ENCODE measurements at regions not wholly inside any gene's neighbourhood (a gene's known extent, or its start where the extent isn't known, plus 50 kb on each side); places are given as distances from the start of the nearest gene placed in this dataset.

- Histone ChIP-seq H3K4me2 (no peak overlapping the region), H3K9ac (no peak overlapping the region), H4K20me1 (ENCODE audit: insufficient read depth) (no peaks in the 10 kb centered on the region), H3K79me2 (ENCODE audit: insufficient read depth, low read depth) (no peaks in the 10 kb centered on the region), H3K36me3 (ENCODE audit: insufficient read depth) (no peaks in the 10 kb centered on the region), H3K4me3 (IDR thresholded peaks at IDR 0.05; ENCODE audit: insufficient read depth, low read depth, low read length) (no peak overlapping the region), H3K27me3 (ENCODE audit: insufficient read depth, low read depth) (no peaks in the 10 kb centered on the region), H2AFZ (ENCODE audit: low read depth) (no peak overlapping the region), H3K4me1 (ENCODE audit: low read depth, poor library complexity, severe bottlenecking) (no peaks in the 10 kb centered on the region), H3K27ac (no peak overlapping the region)
- no peak for TF ChIP-seq CTCF (conservative IDR thresholded peaks at IDR 0.05; ENCODE audit: low read depth, low read length)
Measured at GRCh38 chr10:131636841-131637724, 263.7 kb upstream of the PPP2R2D start.

GRCh38 chr10:131638049-131638879, 262.5 kb upstream of the PPP2R2D start:
- H3K4me1 ChIP-seq (ENCODE audit: low read depth, poor library complexity, severe bottlenecking) = no peaks in the 10 kb centered on the region
- no peaks in the 10 kb centered on the region for H3K79me2 ChIP-seq (ENCODE audit: insufficient read depth, low read depth)
- no peak overlapping the region for H3K27ac ChIP-seq
- H3K36me3 ChIP-seq (ENCODE audit: insufficient read depth) = no peaks in the 10 kb centered on the region
- no peak overlapping the region for H3K4me2 ChIP-seq
- TF ChIP-seq CTCF (conservative IDR thresholded peaks at IDR 0.05; ENCODE audit: low read depth, low read length) = no peak
- no peak overlapping the region for H3K9ac ChIP-seq
- no peaks in the 10 kb centered on the region for H4K20me1 ChIP-seq (ENCODE audit: insufficient read depth)
- H2AFZ ChIP-seq (ENCODE audit: low read depth) = no peak overlapping the region
- no peak overlapping the region for H3K4me3 ChIP-seq (IDR thresholded peaks at IDR 0.05; ENCODE audit: insufficient read depth, low read depth, low read length)
- H3K27me3 ChIP-seq (ENCODE audit: insufficient read depth, low read depth) = 0 out of 2 replicates have a peak, but pooled peaks cover 3% of the 10 kb centered on the region

- no peak for TF ChIP-seq CTCF (conservative IDR thresholded peaks at IDR 0.05; ENCODE audit: low read depth, low read length)
- Histone ChIP-seq H4K20me1 (ENCODE audit: insufficient read depth) (no peaks in the 10 kb centered on the region), H3K27ac (no peak overlapping the region), H3K4me2 (no peak overlapping the region), H3K36me3 (ENCODE audit: insufficient read depth) (no peaks in the 10 kb centered on the region), H3K9ac (no peak overlapping the region), H3K27me3 (ENCODE audit: insufficient read depth, low read depth) (peaks cover 4% of the 10 kb centered on the region; the same call in 1 of the 2 replicates), H3K79me2 (ENCODE audit: insufficient read depth, low read depth) (no peaks in the 10 kb centered on the region), H2AFZ (ENCODE audit: low read depth) (no peak overlapping the region), H3K4me1 (ENCODE audit: low read depth, poor library complexity, severe bottlenecking) (no peaks in the 10 kb centered on the region), H3K4me3 (IDR thresholded peaks at IDR 0.05; ENCODE audit: insufficient read depth, low read depth, low read length) (no peak overlapping the region)
Measured at GRCh38 chr10:131638880-131639278, 261.9 kb upstream of the PPP2R2D start.

GRCh38 chr10:131640045-131640644, 260.7 kb upstream of the PPP2R2D start:
- H3K27ac ChIP-seq = no peak overlapping the region
- no peak for TF ChIP-seq CTCF (conservative IDR thresholded peaks at IDR 0.05; ENCODE audit: low read depth, low read length)
- no peaks in the 10 kb centered on the region for H3K36me3 ChIP-seq (ENCODE audit: insufficient read depth)

More at GRCh38 chr10:131640045-131640644, 260.7 kb upstream of the PPP2R2D start:
- H3K4me3 ChIP-seq (IDR thresholded peaks at IDR 0.05; ENCODE audit: insufficient read depth, low read depth, low read length) = no peak overlapping the region
- no peaks in the 10 kb centered on the region for H3K79me2 ChIP-seq (ENCODE audit: insufficient read depth, low read depth)
- H2AFZ ChIP-seq (ENCODE audit: low read depth) = no peak overlapping the region
- peaks cover 13% of the 10 kb centered on the region; the same call in 1 of the 2 replicates for H3K27me3 ChIP-seq (ENCODE audit: insufficient read depth, low read depth)
- no peaks in the 10 kb centered on the region for H3K4me1 ChIP-seq (ENCODE audit: low read depth, poor library complexity, severe bottlenecking)
- no peaks in the 10 kb centered on the region for H4K20me1 ChIP-seq (ENCODE audit: insufficient read depth)
- H3K4me2 ChIP-seq = no peak overlapping the region
- no peak overlapping the region for H3K9ac ChIP-seq
